HG02571 (cell line): ENCODE measurements at regions not wholly inside any gene's neighbourhood (a gene's known extent, or its start where the extent isn't known, plus 50 kb on each side); places are given as distances from the start of the nearest gene placed in this dataset.

Experiments used
- ATAC-seq: cut with Tn5 transposase; IDR thresholded peaks from one replicate; pipeline ENCODE4 v1.9.1; 2021; ENCODE audit warnings: mild to moderate bottlenecking, moderate library complexity; ENCODE audit not compliant: unreplicated experiment

DNA sequence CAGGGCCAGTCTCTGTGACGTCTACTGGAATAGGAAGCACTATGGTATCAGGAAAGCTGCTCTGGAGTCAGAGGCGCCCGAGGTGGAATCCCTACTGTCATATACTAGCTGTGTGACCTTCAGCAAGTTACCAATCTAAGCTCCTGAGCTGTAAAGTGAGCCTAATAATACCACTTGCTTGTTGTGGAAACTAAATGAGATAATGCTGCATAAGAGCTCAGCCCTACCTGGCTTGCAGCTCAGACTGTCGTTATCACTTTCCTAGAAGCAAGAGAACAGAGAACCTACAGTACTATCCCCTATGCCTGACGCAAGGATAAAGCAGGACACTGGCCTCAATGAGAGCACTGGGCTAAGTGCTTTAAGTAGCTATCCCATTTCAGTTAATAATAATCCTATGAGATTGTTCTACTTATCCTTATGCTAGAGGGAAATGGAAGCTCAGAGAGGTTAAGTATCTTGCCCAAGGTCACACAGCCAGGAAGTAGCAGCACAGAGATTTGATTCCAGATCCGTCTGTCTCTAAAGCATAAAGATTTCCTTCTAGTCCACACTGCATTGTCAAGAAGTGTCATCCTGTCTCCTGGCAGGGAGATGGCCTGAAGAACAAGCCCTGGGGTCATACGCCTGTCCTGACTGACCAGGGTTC, 195.2 kb downstream of the TLE3 start:
- no peak for ATAC-seq

DNA sequence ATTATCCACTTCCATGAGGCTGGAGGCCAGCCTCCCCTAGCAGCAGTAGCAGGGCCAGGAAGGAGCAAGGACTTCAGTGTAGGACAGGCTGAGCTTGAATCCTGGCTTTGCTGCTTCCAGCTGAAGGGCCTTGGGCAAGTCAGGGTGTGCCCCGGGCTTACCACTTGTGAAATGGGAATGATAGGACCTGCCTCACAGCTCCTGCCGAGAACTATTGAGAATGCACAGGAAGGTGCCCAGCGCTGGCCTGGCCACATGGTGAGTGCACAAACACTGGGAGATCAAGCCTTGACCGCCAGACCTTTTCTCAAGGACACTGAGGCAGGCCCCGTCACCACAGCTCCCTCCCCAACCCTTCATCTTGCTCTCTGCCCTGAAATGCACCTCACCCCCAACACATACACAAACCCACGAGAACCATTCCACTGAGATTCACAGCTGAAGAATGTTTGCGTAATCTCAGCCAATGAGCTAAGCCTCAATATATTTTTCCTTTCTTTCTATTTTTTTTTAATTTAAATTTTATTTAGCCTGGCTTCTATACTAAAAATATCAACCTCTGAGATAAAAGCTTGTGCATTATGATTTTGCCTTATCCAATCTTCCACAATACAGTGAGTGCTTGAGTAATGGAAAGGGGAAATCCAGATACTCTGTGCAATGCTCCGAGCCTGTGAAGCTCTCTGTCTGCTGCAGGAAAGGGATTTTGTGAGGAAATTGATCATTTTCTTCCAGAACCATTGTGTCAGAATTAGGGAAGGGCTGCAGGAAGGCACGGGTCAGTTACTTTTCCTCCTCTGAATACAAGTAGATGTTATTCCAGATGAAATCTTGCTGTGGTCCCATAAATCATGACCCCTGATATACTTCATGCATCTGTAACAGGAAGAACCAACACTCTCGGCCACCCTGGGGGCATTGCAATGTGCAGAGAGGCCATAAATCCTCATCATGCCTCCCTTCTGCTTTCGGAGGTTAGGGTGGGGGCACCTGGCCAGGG, 193.9 kb downstream of the TLE3 start:
- no peak for ATAC-seq

DNA sequence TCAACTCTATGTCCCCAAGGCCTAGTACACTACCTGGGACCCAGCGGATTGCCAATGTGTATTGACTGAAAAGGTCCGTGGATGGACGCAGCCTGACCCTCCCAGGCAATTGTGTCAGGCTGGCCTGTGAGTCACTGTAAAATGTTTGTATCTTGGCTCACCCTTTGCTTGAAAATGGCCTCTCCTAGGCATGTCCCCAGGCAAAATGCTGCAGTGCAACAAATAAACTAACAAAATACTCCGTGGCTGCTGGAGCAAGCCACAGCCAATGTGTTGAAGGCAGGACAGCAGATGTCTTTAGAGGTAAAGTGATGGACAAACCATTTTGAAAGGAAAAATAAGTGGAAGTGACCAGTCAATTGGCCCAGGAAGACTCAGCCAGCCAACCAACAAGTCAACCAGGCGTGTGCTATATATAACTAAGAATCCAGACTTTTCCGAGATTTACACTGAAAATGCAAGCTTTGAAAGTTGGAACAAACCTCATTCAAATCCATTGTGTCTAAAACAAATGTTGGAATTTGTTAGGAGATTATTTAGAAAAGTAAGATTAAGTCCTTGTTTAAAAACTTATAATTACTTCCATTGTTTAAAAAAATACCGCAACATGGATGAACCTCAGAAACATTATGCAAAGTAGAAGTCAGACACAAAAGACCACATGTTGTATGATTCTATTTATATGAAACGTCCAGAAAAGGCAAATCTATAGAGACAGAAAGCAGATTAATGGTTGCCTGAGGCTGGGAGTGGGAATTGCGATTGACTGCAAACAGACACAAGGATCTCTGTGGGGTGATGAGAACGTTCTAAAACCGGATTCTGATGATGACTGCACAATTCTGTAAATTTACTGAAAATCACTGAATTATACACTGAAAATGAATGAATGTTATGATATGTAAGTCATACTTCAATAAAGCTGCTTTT, 191.2 kb downstream of the TLE3 start:
- ATAC-seq, result no peak

DNA sequence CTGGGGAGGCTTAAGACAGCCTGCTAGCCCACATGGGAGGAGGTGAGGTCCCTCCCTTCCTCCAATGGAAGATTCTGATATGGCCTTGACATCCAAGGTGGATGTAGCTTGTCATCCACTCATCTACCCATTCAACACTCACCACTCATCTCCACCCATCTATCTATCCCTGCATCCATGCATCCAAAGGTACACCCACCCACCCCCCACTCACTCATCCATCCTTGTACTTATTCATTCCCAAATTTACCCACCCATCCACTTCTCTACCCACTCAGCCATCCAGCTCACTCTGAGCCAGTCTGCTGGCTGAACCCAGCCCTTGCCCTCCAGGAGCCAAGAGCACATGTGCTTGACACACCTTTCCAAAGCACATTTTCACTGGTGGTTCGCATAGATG, 189.7 kb downstream of the TLE3 start:
- ATAC-seq, result no peak

DNA sequence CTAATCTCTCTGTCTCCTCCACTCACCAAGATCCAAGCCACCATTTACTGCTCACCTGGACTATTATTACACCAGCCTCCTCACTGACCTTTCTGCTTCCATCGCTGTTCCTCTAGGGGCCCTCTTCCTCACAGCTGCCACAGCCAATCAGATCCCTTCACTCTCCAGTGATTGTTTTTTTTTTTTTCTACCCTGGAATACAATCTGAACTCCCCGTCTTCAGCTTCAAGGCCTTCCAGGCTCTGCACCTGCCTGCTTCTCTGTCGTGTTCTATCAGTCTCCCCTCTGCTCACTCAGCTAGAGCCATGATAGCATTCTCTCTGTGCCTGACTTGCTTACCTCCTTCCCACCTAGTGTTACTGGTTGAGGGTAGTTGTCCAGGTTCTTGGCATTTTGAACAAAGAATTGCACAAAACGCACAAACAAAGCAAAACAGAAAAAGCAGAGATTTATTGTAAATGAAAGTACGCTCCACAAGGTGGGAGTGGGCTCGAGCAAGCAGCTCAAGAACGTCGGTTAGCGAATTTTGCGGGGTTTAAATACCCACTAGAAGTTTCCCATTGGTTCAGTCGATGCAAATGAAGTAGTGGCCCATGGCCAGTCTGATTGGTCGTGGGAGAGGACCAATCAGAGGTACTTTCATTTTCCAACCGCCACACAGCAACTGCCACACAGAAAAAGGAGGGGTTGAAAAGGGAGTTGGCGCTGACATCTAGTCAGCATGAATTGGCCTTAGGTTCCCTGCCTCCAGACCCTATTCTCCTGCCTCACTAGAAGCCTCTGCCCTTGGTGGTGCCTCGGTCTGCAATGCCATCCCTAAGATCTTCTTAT, 188.9 kb downstream of the TLE3 start:
- no peak for ATAC-seq

DNA sequence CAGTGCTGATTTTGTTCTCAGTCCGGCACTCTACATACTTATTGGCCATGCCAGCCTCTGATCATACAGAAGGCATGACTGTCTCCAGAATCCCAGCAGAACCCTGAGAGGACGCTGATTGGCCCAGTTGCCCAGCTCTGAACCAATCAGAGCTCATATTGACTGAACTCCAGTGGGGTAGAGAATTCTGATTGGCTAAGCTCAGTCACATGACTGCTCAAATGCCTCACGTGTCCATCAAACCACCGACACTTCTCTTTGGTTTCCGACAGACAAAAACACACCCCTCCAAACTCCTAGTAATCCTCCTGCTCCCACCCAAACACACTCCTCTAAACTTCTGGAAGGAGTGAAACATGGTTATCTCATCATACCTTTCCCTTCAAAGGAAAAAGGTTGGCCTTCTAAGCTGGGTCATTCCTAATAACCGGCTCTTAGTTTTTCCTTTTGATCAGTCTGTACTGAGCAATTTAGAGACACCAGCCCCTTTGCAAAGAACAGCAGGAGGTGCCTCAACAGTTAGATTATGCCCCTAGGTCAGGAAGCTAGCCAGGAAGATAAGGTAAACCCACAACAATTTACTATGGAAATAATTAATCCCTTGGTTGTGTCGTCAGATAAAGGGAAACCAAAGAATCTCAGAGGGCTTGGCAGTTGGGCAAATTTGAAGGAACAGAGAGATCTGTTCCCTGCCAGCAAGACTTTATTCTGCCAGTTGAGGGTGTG, 187.8 kb downstream of the TLE3 start:
- ATAC-seq, result no peak

DNA sequence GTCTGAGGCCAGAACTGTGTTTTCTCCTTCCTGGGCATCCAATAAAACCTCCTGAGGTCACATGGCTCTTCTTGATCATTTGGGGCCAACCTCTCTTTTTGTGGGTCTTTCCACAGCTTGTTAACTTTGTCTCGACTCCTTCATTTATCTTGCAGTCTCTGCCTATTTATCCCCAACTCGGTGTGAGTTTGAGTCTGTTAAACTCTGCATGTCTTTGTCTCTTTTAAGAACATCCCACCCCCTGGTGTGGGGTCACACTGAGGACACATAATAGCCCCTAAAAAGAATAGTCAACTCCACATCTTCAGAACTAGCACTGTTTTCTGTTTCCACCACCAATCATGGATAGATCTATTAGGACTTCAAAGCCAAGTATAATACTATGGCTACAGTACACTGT, 187.2 kb downstream of the TLE3 start:
- no peak for ATAC-seq

DNA sequence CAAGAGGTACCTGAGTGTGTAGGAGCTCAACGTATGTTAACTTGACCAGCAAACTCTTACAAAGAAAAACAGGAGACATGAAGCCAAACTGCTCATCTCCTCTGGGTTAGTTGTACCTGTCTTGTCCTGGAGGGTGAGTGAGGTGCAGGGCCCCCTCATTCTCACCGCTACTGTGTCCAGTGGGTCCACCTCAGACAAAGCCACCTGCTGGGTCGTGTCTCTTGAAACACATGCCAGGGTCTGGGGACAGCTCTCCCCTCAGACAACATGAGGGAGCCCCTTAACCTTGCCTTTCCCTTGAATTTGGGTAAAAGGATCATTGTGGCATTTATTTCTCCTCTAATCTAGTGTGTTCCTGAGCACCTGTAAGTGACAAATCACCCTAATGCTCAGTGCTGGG, 185.6 kb downstream of the TLE3 start:
- ATAC-seq, result no peak

DNA sequence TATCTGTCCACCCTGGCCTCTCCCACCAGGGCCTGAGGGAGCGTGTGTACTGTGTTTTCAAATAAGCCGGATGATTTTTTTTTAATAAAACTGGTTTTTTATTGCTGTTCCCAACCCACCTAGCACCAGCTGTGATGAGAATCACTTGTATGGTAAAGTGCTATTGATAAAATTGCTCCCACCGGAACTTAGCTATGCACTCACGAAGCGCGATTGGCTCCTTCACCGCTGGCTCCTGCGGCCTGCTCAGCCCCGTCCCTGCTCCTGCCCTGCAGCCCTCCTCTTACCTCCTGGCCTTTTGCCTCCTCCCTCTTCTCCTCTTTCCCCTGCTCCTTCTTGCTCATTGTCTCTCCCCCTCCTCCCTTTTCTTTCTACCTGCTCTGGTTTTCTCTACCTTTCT, 183.7 kb downstream of the TLE3 start:
- ATAC-seq, result no peak

DNA sequence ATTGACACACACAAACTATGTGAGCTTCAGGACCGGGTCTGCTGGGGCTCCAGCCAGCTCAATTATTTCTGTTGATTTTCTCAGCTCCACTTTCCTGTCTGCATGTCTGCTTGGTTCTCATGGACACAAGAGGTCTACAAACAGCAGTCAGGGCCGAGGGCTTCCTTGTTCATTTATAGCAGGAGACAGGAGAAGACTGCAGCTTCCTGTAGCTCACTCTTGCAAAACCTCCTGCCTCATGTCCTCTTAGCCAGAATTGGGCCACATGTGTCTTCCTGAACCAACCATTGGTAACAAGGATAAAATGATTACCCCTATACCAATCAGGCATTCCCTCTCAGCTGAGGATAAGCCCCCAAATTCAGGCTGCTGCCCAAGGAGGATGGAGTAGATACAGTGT, 182.8 kb downstream of the TLE3 start:
- ATAC-seq, result no peak

DNA sequence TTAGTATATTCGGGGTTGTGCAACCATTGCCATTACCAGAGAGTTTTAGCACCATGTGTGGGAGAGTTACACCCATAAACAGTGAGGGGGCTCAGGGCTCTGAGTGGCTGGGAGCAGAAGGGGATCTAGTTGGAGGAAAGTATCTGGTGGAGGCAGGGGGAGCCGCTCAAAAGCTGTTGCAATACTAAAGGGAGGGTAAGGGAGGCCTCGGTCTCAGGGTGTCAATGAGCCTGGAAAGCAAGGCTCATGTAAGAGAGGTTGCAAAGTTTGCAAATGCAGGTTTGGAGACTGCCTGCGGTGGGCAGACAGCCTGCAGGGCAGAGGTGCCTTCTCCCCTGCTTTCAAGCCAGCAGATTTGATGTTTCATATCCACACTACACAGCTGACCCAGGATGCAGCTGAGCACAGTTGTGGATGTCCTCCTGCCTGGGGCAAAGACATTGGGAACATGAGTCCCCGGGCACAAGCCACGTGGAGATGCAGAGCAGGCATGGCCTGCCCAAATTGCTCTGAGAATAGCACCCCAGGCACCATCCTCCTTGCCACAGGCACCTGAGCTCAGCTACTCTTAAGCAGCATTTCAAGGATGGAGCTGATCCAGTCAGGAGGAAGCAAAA, 181.4 kb downstream of the TLE3 start:
- ATAC-seq, result no peak

DNA sequence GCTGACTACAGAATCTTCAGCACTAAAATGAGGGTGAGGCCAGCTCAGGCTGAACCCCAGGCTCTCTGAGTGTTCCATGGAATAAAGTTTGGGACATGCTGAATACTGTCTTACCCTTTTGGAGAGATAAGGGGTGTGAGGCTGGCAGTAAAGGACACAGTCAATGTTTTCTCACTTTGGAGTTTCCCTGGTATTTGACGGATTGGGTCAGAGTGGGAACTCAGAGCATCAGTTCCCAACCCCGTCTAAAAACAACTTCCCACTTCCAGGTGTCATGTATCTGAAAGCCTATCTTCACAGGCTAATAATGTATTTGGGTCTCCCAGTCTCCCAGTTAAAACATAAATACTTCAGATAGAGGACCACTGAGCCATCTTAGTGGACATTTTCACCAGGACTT, 180.7 kb downstream of the TLE3 start:
- ATAC-seq, result no peak

DNA sequence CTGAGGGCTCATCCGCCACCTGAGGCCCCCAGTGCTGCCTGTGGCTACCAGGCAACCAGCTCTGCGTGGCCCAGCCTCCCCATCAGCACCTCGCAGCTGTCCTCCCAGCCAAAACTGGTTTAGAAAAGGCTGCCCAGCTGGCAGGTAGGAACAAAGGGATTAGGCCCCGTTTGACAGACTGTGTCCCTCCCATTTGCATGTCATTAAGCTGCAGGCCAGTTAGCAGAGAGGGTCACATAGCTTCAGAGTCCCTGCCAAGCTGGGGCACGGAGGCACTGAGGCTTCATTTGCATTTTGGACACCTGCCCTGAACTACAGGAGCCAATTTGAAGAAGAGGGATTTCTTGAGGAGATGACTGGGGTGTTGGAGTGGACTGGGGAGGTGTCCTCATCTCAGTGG, 177.9 kb downstream of the TLE3 start:
- ATAC-seq, result no peak

DNA sequence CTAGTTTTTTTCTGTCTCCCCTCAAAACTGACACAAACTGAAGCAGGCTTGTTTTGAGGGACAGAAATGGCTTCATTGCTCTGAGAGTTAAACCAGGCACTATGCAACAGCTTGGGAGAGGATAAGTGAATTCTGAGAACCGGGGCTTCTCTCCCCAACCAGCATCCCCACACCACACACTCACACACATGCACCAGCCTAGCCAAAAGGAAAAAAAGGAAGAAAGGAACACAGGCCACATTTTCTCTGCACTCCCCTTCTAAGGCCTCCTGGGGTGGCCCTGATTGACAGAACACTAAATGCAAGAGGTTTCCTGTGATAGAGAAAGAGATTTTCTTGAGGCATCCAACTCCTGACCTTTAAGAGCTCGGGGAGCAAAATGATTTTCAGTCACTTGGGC, 177.5 kb downstream of the TLE3 start:
- no peak for ATAC-seq

DNA sequence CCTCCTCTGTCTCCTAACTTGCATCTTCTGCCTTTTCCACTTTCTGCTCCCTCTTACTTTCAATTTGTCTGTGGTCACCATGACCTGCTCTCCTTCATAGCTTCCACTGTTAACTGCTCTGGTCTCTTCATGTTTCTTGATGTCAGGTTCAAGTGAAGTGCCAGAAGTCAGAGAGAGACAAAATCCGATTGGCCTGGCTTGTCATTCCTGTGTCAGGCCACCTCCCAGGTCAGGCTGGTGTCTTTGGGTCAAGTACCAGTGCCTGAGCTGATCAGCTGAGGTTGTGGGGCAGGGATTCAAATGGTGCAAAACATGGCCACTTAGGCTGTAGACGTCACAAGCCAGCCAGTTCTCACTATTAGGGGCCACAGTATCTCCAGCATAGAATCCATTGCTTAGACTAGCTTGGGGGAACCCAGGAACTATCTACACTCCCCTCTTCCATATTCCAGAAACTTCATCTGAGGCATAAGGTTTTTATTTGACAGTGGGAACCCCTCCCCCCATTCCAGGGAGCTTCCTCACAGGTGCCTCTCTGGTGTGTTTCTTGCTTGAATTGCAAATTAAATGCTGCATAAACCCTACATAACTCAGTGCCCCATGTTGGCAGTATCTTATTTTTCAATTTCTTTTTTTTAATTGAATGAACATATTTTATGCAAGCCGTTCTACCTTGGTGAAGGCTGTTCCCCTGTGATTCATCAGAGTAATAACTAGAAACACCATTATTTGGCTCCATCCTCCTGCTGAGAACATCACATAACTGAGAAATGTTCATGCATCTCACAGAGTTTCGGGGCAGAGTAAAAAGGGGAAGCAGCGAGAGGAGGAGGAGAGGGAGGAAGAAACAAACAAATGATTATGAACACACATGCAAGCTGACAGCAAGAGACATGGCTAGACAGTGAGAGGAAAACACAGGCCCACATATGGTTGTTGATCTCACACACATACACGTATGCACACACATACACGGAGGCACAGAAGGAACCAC, 175.8 kb downstream of the TLE3 start:
- no peak for ATAC-seq

DNA sequence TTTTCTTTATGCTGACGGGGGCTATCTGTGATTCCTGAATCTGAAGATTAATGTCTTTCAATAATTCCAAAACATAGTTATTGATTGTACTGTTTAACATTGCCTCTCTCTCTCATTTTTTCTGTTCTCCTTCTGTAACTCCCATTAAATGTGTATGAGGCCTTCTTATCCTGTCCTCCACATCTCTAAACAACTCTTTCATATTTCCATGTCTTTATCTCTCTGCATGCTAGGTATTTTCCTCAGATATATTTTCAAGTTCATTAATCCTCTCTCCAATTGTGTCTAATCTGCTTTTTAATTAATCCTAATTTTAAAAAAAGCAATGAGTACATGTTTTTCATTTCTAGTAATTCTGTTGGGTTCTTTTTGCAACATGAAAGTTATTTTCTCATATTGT, 173.2 kb downstream of the TLE3 start:
- ATAC-seq, result no peak

DNA sequence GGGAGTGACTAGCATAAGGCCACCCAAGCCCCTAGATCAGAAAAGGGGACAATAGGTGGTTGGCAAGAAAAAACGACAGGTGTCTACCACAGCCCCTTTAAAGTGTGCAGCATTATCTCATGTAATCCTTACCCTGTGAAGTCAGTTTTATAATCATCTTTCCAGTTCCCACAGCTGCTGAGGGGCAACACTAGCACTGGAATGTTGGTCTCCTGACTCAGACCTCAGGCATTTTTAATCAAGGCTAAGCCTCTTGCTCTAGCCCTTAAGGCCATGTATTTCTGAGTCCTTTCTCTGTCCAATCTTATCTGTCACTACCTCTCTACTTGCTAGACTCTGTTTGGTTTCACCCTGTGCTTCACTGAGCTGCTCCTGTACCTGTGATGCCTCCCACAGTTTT, 171.7 kb downstream of the TLE3 start:
- no peak for ATAC-seq

DNA sequence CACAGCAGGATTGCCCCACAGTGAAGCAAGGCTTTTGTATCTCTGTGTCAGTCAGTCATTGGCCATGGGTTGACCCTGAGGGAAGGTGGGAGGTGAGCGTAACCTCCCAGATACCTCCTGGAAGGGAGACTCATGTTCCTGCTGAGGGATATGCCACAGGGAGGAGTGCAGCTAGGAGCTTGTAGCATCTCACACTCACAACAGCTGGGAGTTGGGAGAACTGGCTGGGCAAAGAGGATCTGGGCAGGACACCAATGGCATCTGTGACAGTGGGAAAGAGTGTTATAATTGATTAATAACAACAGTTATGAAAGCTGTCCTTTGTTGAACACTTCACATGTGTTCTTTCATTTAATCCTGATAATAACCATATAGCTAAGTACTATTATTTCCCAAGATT, 171.0 kb downstream of the TLE3 start:
- no peak for ATAC-seq
